Upper lobe of left lung (tissue), 4 donors: ENCODE measurements at regions not wholly inside any gene's neighbourhood (a gene's known extent, or its start where the extent isn't known, plus 50 kb on each side); places are given as distances from the start of the nearest gene placed in this dataset.

ENCODE experiments used
- EP300 ChIP-seq, 4 donors: sonication (generic); formaldehyde crosslinking; IDR thresholded peaks; one replicate each; pipeline ENCODE4 v1.5.1; 2017; ENCODE audit warnings: antibody characterized with exemption in 4 of 4, control low read depth in 2 of 4
- POLR2A ChIP-seq, 4 donors: fragments of 450-650 bp; IDR thresholded peaks; one replicate each; pipeline ENCODE4 v1.5.1; 2016 to 2017; ENCODE audit warnings: antibody characterized with exemption in 4 of 4, mild to moderate bottlenecking in 2 of 4
- POLR2AphosphoS5 ChIP-seq, 2 donors: sonication (generic); formaldehyde crosslinking; IDR thresholded peaks; one replicate each; pipeline ENCODE4 v1.5.1; 2017; ENCODE audit warnings: antibody characterized with exemption in 2 of 2
- TF ChIP-seq, protein P1 (sequence below), 6 experiments: fragments of 450-650 bp in 4 of 6; fragments of 200-600 bp in 2 of 6; sonication (generic) in 2 of 6; IDR thresholded peaks; one replicate each; pipeline ENCODE4 v1.5.1; 2016 to 2019; ENCODE audit warnings: antibody characterized with exemption in 6 of 6

DNA sequence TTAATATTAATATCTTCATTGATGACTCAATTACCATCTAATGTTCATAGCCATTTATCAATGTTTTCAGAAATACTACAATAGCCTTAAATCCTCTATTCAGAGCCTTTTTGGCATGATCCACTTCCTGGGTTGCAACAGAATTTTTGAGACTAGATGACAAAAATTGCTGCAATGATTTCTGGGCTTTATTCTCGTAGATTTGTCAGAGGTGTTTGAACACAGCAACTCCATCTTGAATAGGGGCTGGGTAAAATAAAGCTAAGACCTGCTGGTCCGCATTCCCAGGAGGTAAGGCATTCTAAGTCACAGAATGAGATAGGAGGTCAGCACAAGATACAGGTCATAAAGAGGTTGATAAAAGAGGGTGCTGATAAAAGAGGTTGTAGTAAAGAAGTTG lies 165.8 kb upstream of the CNOT2 start:
- TF ChIP-seq EP300 (IDR thresholded peaks at IDR 0.05) (no peak), POLR2AphosphoS5 (IDR thresholded peaks at IDR 0.05) (no peak), POLR2A (IDR thresholded peaks at IDR 0.05) (no peak)
- TF ChIP-seq, protein P1, sequence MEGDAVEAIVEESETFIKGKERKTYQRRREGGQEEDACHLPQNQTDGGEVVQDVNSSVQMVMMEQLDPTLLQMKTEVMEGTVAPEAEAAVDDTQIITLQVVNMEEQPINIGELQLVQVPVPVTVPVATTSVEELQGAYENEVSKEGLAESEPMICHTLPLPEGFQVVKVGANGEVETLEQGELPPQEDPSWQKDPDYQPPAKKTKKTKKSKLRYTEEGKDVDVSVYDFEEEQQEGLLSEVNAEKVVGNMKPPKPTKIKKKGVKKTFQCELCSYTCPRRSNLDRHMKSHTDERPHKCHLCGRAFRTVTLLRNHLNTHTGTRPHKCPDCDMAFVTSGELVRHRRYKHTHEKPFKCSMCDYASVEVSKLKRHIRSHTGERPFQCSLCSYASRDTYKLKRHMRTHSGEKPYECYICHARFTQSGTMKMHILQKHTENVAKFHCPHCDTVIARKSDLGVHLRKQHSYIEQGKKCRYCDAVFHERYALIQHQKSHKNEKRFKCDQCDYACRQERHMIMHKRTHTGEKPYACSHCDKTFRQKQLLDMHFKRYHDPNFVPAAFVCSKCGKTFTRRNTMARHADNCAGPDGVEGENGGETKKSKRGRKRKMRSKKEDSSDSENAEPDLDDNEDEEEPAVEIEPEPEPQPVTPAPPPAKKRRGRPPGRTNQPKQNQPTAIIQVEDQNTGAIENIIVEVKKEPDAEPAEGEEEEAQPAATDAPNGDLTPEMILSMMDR (IDR thresholded peaks at IDR 0.05) = no peak
